ENCODE measurements at regions not wholly inside any gene's neighbourhood (a gene's known extent, or its start where the extent isn't known, plus 50 kb on each side); places are given as distances from the start of the nearest gene placed in this dataset.
A peak's percentile ranks its signal among the peaks of the same experiment; 100 is the strongest.

GRCh38 chr1:181949500-181949899 is 112.0 kb downstream of the ZNF648 start:
- Histone ChIP-seq H3K9ac (ENCODE audit: low read length) (no peak overlapping the region), H3K4me1 (ENCODE audit: low read length) (no peaks in the 10 kb centered on the region), H3K36me3 (replicated peaks; ENCODE audit: low read depth, low read length) (no peaks in the 10 kb centered on the region), H3K27me3 (ENCODE audit: low read depth, low read length) (0 out of 2 replicates have a peak, but pooled peaks cover 3% of the 10 kb centered on the region), H3K9me3 (ENCODE audit: insufficient read depth, low read length) (peaks cover 8% of the 10 kb centered on the region), H3K79me2 (ENCODE audit: low read length) (no peaks in the 10 kb centered on the region), H3K27ac (ENCODE audit: low read length) (no peak overlapping the region), H3K4me2 (ENCODE audit: low read length) (no peak overlapping the region), H4K20me1 (ENCODE audit: insufficient read depth, low read length) (no peaks in the 10 kb centered on the region), H3K4me3 (ENCODE audit: low read length) (no peak overlapping the region), H2AFZ (ENCODE audit: low read depth, low read length) (no peak overlapping the region)
- TF ChIP-seq EZH2phosphoT487 (IDR thresholded peaks at IDR 0.05; ENCODE audit: low read depth) (no peak), CTCF (IDR thresholded peaks at IDR 0.05; ENCODE audit: low read depth, low read length) (no peak)

GRCh38 chr1:181948372-181948771 is 113.1 kb downstream of the ZNF648 start:
- Histone ChIP-seq H3K27ac (ENCODE audit: low read length) (no peak overlapping the region), H3K79me2 (ENCODE audit: low read length) (no peaks in the 10 kb centered on the region)

GRCh38 chr1:181947441-181947840 is 114.1 kb downstream of the ZNF648 start:
- Histone ChIP-seq H3K9me3 (ENCODE audit: insufficient read depth, low read length) (peaks cover 8% of the 10 kb centered on the region), H4K20me1 (ENCODE audit: insufficient read depth, low read length) (no peaks in the 10 kb centered on the region), H3K27me3 (ENCODE audit: low read depth, low read length) (peaks cover 8% of the 10 kb centered on the region), H3K4me3 (ENCODE audit: low read length) (no peak overlapping the region), H3K27ac (ENCODE audit: low read length) (no peak overlapping the region), H2AFZ (ENCODE audit: low read depth, low read length) (no peak overlapping the region), H3K9ac (ENCODE audit: low read length) (no peak overlapping the region), H3K36me3 (replicated peaks; ENCODE audit: low read depth, low read length) (no peaks in the 10 kb centered on the region), H3K4me1 (ENCODE audit: low read length) (no peaks in the 10 kb centered on the region), H3K4me2 (ENCODE audit: low read length) (no peak overlapping the region), H3K79me2 (ENCODE audit: low read length) (no peaks in the 10 kb centered on the region)
- TF ChIP-seq CTCF (IDR thresholded peaks at IDR 0.05; ENCODE audit: low read depth, low read length), result no peak
- TF ChIP-seq EZH2phosphoT487 (IDR thresholded peaks at IDR 0.05; ENCODE audit: low read depth), result no peak

More at GRCh38 chr1:181948372-181948771, 113.1 kb downstream of the ZNF648 start:
- Histone ChIP-seq H3K9me3 (ENCODE audit: insufficient read depth, low read length) (peaks cover 8% of the 10 kb centered on the region), H3K4me2 (ENCODE audit: low read length) (no peak overlapping the region), H2AFZ (ENCODE audit: low read depth, low read length) (no peak overlapping the region), H3K9ac (ENCODE audit: low read length) (no peak overlapping the region), H3K27me3 (ENCODE audit: low read depth, low read length) (0 out of 2 replicates have a peak, but pooled peaks cover 3% of the 10 kb centered on the region), H3K36me3 (replicated peaks; ENCODE audit: low read depth, low read length) (no peaks in the 10 kb centered on the region), H3K4me3 (ENCODE audit: low read length) (no peak overlapping the region), H3K4me1 (ENCODE audit: low read length) (no peaks in the 10 kb centered on the region), H4K20me1 (ENCODE audit: insufficient read depth, low read length) (no peaks in the 10 kb centered on the region)
- TF ChIP-seq EZH2phosphoT487 (IDR thresholded peaks at IDR 0.05; ENCODE audit: low read depth) (no peak), CTCF (IDR thresholded peaks at IDR 0.05; ENCODE audit: low read depth, low read length) (no peak)

DNA sequence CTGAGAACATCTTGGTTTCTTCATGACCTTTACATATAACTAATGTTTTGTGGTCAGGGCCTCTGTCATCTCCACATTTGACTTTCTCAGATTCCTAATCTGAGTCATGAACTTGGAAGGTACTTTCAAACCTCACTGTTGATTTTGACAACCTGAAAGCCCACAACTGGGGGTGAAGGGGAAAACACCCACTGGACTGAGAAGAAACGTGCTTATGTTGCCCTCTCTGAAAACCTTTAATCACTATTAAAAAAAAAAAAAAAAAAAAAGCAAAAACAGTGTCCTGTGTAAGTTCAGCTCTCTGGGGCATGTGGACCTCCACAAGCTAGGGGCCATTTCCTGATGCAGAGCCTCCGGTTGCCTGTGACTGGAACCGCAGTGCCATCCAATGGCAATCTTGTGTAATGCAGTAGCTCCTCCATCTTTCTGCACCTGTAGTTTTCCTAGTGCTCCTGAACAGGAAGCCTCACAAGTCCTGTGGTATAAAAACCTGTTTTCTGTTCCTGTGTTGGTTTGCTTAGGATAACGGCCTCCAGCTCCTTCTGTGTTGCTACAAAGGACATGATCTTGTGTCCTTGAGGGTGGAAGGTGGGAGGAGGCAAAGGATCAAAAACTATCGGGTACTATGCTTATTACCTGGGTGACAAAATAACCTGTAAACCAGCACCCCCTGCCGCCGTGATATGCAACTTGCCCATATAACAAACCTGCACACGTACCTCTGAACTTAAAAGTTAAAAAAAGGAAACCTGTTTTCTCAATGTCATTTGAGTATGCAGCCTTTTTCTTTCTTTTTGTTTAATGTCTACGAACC is 124.5 kb downstream of the ZNF648 start:
- no peaks in the 10 kb centered on the region for H3K79me2 ChIP-seq (ENCODE audit: low read length)
- peak overlapping the region; percentile 78 for H3K4me2 ChIP-seq (ENCODE audit: low read length)
- H3K9me3 ChIP-seq (ENCODE audit: insufficient read depth, low read length), result no peaks in the 10 kb centered on the region
- H4K20me1 ChIP-seq (ENCODE audit: insufficient read depth, low read length), result peaks cover 7% of the 10 kb centered on the region; the same call in 1 of the 2 replicates
- no peak overlapping the region for H3K27ac ChIP-seq (ENCODE audit: low read length)
- no peak for TF ChIP-seq EZH2phosphoT487 (IDR thresholded peaks at IDR 0.05; ENCODE audit: low read depth)
- TF ChIP-seq CTCF (IDR thresholded peaks at IDR 0.05; ENCODE audit: low read depth, low read length), result peak; percentile 93
- peak overlapping the region; percentile 61; the same call in 1 of the 2 replicates for H2AFZ ChIP-seq (ENCODE audit: low read depth, low read length)
- H3K27me3 ChIP-seq (ENCODE audit: low read depth, low read length), result peaks cover 37% of the 10 kb centered on the region
- no peaks in the 10 kb centered on the region for H3K36me3 ChIP-seq (replicated peaks; ENCODE audit: low read depth, low read length)
- H3K9ac ChIP-seq (ENCODE audit: low read length), result no peak overlapping the region
- peaks cover 16% of the 10 kb centered on the region for H3K4me1 ChIP-seq (ENCODE audit: low read length)
- H3K4me3 ChIP-seq (ENCODE audit: low read length), result peak overlapping the region; percentile 56
